Osteoblast (primary cell): ENCODE measurements at regions not wholly inside any gene's neighbourhood (a gene's known extent, or its start where the extent isn't known, plus 50 kb on each side); places are given as distances from the start of the nearest gene placed in this dataset.

Source experiments
- DNase-seq: peaks from one replicate; pipeline ENCODE4 v3.0.0; 2011; ENCODE audit warnings: low spot score, mixed read lengths; ENCODE audit not compliant: insufficient read length; ENCODE audit errors: missing footprints
- H2AFZ ChIP-seq: 2 replicates; pipeline ENCODE4 v1.6.0; 2011; ENCODE audit warnings: mild to moderate bottlenecking, low read length
- H3K27ac ChIP-seq: 2 replicates; pipeline ENCODE4 v1.5.1; 2011; ENCODE audit warnings: mild to moderate bottlenecking, low read depth, low read length, moderate library complexity
- H3K27me3 ChIP-seq: 2 replicates; pipeline ENCODE4 v1.6.0; 2012; ENCODE audit warnings: mild to moderate bottlenecking, control low read depth, inconsistent platforms, low read length, moderate library complexity; ENCODE audit not compliant: insufficient read depth
- H3K36me3 ChIP-seq: 2 replicates; pipeline ENCODE4 v1.5.1; 2011; ENCODE audit warnings: mild to moderate bottlenecking, low read length, control low read depth, moderate library complexity; ENCODE audit not compliant: insufficient read depth
- H3K4me1 ChIP-seq: 2 replicates; pipeline ENCODE4 v1.5.1; 2011; ENCODE audit warnings: mild to moderate bottlenecking, low read length, control low read depth, moderate library complexity; ENCODE audit not compliant: insufficient read depth
- H3K4me2 ChIP-seq: 2 replicates; pipeline ENCODE4 v1.6.0; 2011; ENCODE audit warnings: mild to moderate bottlenecking, low read length; ENCODE audit not compliant: insufficient read depth
- H3K4me3 ChIP-seq: fragments of 200-600 bp; sonication (generic); 3 replicates; pipeline ENCODE4 v1.5.1; 2012; ENCODE audit warnings: mild to moderate bottlenecking, low read length, inconsistent platforms; ENCODE audit not compliant: insufficient read depth
- H3K79me2 ChIP-seq: 2 replicates; pipeline ENCODE4 v1.6.0; 2012; ENCODE audit warnings: mild to moderate bottlenecking, low read length, control low read depth, inconsistent platforms; ENCODE audit not compliant: insufficient read depth
- H3K9me3 ChIP-seq: 2 replicates; pipeline ENCODE4 v1.5.1; 2011; ENCODE audit warnings: low read depth, low read length, control low read depth
- H4K20me1 ChIP-seq: 2 replicates; pipeline ENCODE4 v1.6.0; 2012; ENCODE audit warnings: mild to moderate bottlenecking, low read length, control low read depth; ENCODE audit not compliant: insufficient read depth
- TF ChIP-seq, protein P1 (sequence below): IDR thresholded peaks from 2 replicates; pipeline ENCODE4 v1.5.1; 2011; ENCODE audit warnings: mild to moderate bottlenecking, low read depth, low read length, moderate library complexity; ENCODE audit errors: extremely low read depth

DNA sequence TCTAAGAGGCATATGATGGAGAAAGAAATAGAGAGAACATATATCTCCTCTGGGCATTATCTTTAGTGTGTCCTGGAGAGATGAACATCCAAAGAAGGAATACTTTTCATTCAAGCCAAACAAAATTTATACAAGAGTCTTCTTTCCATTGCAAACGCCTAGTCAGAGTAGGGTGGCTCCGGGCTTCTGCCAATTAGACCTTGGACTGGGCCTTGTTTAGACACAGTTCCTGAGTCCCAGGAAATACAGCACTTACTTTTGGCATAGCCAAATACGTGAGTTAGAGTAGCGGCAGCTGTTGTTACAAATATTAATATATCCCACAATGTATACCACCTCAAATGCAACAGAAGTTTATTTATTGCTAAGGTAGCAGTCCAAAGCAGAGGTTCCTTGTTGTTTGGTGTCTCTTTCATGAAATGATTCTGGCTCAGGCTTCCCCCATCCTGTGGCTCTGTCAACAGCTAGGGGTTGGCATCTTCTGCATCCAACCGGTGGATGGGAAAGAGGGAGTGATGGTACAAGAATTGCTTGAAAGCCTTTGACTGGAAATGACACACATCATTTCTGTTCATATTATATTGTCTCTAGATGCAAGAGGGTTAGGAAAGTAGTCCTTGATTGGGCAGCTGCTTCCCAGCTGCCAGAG is 148.0 kb upstream of the SPACA1 start:
- Histone ChIP-seq H4K20me1 (no peaks in the 10 kb centered on the region), H3K4me1 (no peaks in the 10 kb centered on the region), H3K9me3 (no peaks in the 10 kb centered on the region), H3K4me2 (no peak overlapping the region), H3K36me3 (no peaks in the 10 kb centered on the region), H3K4me3 (no peak overlapping the region), H3K27me3 (peaks cover 17% of the 10 kb centered on the region), H3K79me2 (no peaks in the 10 kb centered on the region), H3K27ac (no peak overlapping the region), H2AFZ (no peak overlapping the region)
- TF ChIP-seq, protein P1, sequence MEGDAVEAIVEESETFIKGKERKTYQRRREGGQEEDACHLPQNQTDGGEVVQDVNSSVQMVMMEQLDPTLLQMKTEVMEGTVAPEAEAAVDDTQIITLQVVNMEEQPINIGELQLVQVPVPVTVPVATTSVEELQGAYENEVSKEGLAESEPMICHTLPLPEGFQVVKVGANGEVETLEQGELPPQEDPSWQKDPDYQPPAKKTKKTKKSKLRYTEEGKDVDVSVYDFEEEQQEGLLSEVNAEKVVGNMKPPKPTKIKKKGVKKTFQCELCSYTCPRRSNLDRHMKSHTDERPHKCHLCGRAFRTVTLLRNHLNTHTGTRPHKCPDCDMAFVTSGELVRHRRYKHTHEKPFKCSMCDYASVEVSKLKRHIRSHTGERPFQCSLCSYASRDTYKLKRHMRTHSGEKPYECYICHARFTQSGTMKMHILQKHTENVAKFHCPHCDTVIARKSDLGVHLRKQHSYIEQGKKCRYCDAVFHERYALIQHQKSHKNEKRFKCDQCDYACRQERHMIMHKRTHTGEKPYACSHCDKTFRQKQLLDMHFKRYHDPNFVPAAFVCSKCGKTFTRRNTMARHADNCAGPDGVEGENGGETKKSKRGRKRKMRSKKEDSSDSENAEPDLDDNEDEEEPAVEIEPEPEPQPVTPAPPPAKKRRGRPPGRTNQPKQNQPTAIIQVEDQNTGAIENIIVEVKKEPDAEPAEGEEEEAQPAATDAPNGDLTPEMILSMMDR: no peak
- DNase-seq: no peak

DNA sequence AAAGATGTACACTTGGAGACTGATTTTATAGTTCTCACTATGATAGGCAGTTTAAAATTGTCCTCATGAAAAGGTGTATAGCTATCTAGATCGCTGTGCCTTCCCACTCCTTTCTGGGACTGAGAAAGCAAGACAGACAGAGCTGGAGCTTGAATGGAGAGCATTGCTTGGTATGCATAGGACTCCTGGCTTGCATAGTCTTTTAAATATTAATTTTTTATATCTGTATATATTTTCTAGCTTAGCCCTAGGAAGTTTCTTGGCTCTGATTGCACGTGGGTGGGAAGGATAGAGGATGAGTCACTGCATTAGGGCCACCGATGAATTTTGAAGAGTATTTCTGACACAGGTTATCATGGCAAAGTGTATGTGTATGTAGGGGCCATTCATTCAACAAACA is 150.0 kb upstream of the SPACA1 start:
- H3K79me2 ChIP-seq: no peaks in the 10 kb centered on the region
- no peak for DNase-seq
- H3K4me1 ChIP-seq: no peaks in the 10 kb centered on the region
- no peaks in the 10 kb centered on the region for H3K36me3 ChIP-seq
- H4K20me1 ChIP-seq: no peaks in the 10 kb centered on the region
- H3K9me3 ChIP-seq: no peaks in the 10 kb centered on the region
- H2AFZ ChIP-seq: no peak overlapping the region
- TF ChIP-seq, protein P1: no peak
- H3K27me3 ChIP-seq: peaks cover 16% of the 10 kb centered on the region
- no peak overlapping the region for H3K4me2 ChIP-seq
- no peak overlapping the region for H3K4me3 ChIP-seq
- no peak overlapping the region for H3K27ac ChIP-seq

DNA sequence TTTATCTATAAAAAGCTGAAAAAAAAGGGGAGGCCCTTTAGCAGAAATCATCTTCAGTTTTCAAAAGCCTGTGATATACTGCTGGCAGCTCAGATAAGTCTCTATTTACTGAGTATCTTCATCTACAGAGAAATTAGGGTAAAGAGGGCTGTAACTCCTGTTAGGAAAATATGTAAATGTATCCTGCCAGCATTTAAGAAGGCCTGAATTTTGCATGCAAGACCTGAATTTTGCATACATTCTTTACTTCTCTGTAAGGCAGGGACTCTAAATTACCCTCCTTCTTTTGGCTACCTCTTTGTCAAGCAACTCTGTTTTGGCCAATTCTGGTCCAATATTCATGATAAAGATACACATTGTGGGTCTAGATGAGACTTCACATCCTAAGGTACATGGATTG is 150.6 kb upstream of the SPACA1 start:
- no peak for DNase-seq
- Histone ChIP-seq H3K4me3 (no peak overlapping the region), H2AFZ (no peak overlapping the region), H3K4me1 (no peaks in the 10 kb centered on the region), H3K36me3 (no peaks in the 10 kb centered on the region), H3K27me3 (peaks cover 16% of the 10 kb centered on the region), H3K27ac (no peak overlapping the region), H3K79me2 (no peaks in the 10 kb centered on the region), H3K9me3 (no peaks in the 10 kb centered on the region), H3K4me2 (no peak overlapping the region), H4K20me1 (no peaks in the 10 kb centered on the region)
- TF ChIP-seq, protein P1: no peak

DNA sequence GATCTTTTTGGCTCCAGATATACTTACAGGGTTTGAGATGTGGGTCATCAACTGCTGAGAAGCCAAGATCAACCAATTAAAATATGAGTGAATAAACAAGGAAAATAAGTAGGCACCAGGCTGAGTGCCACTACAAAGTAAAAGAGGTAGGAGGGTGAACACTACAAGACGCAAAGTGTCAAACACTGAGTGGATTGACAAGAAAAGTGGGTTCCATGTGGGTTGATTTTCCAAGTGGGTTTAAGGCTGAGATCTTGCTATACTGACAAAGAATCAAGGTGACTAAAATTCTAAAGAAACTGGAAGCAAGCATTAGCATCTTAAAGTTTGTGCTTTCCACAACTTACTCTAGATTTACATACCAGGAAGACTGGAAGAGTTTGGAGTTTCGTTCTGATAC is 160.4 kb upstream of the SPACA1 start:
- Histone ChIP-seq H4K20me1 (no peaks in the 10 kb centered on the region), H3K4me1 (no peaks in the 10 kb centered on the region), H3K36me3 (no peaks in the 10 kb centered on the region), H3K27ac (no peak overlapping the region), H3K4me3 (no peak overlapping the region), H3K9me3 (no peaks in the 10 kb centered on the region), H3K79me2 (no peaks in the 10 kb centered on the region), H3K27me3 (peaks cover 31% of the 10 kb centered on the region), H2AFZ (no peak overlapping the region), H3K4me2 (no peak overlapping the region)
- DNase-seq: no peak
- TF ChIP-seq, protein P1: no peak
